Body of pancreas (tissue), 4 donors: ENCODE measurements at regions not wholly inside any gene's neighbourhood (a gene's known extent, or its start where the extent isn't known, plus 50 kb on each side); places are given as distances from the start of the nearest gene placed in this dataset.

Source experiments
- POLR2A ChIP-seq, 3 donors: fragments of 450-650 bp; IDR thresholded peaks; one replicate each; pipeline ENCODE4 v1.6.1; 2016; ENCODE audit warnings: antibody characterized with exemption in 3 of 3, mild to moderate bottlenecking in 2 of 3
- TF ChIP-seq, protein P1 (sequence below), 7 experiments: fragments of 450-650 bp in 4 of 7; fragments of 200-600 bp in 3 of 7; sonication (generic) in 3 of 7; IDR thresholded peaks; one replicate each; pipeline ENCODE4 v1.5.1; 2016 to 2019; ENCODE audit warnings: antibody characterized with exemption in 7 of 7

DNA sequence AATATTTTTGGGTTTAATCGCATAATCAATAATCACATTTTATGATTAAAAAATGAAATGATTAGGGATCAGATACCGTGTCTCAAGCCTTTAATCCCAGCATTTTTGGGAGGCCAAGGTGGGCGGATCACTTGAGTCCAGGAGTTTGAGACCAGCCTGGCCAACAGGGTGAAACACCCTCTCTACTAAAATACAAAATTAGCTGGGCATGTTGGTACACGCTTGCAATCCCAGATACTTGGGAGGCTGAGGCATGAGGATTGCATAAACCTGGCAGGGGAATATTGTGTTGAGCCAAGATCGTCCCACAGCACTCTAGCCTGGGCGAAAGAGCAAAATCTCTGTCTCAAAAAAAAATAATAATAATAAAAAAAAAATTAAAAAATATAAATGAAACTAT lies 1581.4 kb downstream of the KCNT2 start:
- TF ChIP-seq, protein P1, sequence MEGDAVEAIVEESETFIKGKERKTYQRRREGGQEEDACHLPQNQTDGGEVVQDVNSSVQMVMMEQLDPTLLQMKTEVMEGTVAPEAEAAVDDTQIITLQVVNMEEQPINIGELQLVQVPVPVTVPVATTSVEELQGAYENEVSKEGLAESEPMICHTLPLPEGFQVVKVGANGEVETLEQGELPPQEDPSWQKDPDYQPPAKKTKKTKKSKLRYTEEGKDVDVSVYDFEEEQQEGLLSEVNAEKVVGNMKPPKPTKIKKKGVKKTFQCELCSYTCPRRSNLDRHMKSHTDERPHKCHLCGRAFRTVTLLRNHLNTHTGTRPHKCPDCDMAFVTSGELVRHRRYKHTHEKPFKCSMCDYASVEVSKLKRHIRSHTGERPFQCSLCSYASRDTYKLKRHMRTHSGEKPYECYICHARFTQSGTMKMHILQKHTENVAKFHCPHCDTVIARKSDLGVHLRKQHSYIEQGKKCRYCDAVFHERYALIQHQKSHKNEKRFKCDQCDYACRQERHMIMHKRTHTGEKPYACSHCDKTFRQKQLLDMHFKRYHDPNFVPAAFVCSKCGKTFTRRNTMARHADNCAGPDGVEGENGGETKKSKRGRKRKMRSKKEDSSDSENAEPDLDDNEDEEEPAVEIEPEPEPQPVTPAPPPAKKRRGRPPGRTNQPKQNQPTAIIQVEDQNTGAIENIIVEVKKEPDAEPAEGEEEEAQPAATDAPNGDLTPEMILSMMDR (IDR thresholded peaks at IDR 0.05): no peak
- TF ChIP-seq POLR2A (IDR thresholded peaks at IDR 0.05): no peak
